ENCODE measurements at regions not wholly inside any gene's neighbourhood (a gene's known extent, or its start where the extent isn't known, plus 50 kb on each side); places are given as distances from the start of the nearest gene placed in this dataset.
"Not testable (repeated sequence)": the region's sequence is repeated elsewhere in the genome, so short reads cannot be mapped to it uniquely, and the experiment has no call there.

DNA sequence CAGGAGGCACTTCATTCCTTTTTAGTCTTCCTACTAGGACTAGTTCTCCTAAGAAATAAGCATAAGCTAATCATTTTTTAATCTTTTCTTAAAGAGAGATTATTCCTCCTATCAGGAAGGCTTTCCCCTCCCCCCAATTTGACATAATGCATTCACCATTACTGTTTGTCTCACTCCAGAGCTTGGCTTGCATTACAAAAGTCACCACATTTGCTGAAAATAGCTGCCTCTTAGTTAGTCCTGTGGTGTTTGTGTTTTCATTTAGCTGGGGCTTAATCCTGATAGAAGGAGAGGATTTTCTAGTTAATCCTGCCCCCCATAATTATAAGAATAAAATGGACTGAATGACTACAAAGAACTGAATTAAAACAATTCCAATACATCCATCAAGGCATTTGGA, 307.1 kb upstream of the RRP15 start:
- H3K36me3 Mint-ChIP-seq (ENCODE audit: low read depth): no peaks in the 10 kb centered on the region
- intact Hi-C loops (cut with micrococcal nuclease): no loop called here
- H3K4me3 Mint-ChIP-seq: no peak overlapping the region
- DNase-seq (ENCODE audit: low spot score): no peak
- H3K27me3 Mint-ChIP-seq (ENCODE audit: insufficient read depth): no peaks in the 10 kb centered on the region
- peaks cover 6% of the 10 kb centered on the region for H3K9me3 Mint-ChIP-seq
- H3K4me1 Mint-ChIP-seq (ENCODE audit: low read depth): no peaks in the 10 kb centered on the region
- H3K27ac Mint-ChIP-seq: no peak overlapping the region

- H3K27ac Mint-ChIP-seq: no peak overlapping the region
- no peaks in the 10 kb centered on the region for H3K27me3 Mint-ChIP-seq (ENCODE audit: insufficient read depth)
- no peak for DNase-seq (ENCODE audit: low spot score)
- no peak overlapping the region for H3K4me3 Mint-ChIP-seq
- no peaks in the 10 kb centered on the region for H3K36me3 Mint-ChIP-seq (ENCODE audit: low read depth)
- intact Hi-C loops (cut with micrococcal nuclease): no loop called here
- H3K9me3 Mint-ChIP-seq: no peaks in the 10 kb centered on the region
- H3K4me1 Mint-ChIP-seq (ENCODE audit: low read depth): no peaks in the 10 kb centered on the region
These were observed 303.7 kb upstream of the RRP15 start for GRCh38 chr1:217981430-217981829.

DNA sequence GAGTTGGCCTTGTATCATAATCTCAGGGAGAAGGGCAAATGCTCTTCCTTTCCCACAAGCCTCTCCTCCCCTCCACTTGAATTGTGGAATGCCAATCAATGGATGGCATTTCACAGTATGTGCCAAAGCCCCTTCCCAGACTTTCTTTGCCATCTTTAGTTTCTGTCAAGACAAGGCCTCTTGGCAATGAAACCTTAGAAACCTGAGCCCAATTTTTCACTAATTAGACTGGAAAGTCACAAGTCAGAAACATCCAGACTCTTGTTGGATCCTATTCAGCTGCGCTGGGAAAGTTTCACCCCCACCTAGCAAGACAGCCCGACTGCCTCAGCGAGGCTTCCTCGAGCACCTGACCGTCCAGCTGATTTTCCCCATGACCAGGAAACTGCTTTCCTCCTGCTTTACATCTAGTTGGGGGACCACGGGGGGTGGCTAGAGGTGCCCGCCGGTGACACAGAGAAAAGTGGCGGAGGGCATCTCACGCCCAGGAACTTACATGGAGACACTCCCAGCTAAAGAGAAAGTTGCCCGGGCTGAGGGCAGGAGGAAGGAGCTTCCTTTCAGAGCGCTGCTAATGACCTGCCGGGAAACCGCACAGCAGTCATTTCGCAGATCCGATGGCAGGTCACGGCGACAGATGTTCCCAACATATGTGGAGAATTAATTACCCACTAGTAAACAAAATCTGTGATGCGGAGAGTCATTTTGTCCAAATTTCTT, 302.6 kb upstream of the RRP15 start:
- Mint-ChIP-seq H3K4me3 (no peak overlapping the region), H3K36me3 (ENCODE audit: low read depth) (no peaks in the 10 kb centered on the region), H3K27ac (no peak overlapping the region), H3K4me1 (ENCODE audit: low read depth) (no peaks in the 10 kb centered on the region), H3K9me3 (no peaks in the 10 kb centered on the region), H3K27me3 (ENCODE audit: insufficient read depth) (no peaks in the 10 kb centered on the region)
- no peak for DNase-seq (ENCODE audit: low spot score)
- intact Hi-C loops (cut with micrococcal nuclease): no loop called here

- no peak overlapping the region for H3K27ac Mint-ChIP-seq
- H3K9me3 Mint-ChIP-seq: no peaks in the 10 kb centered on the region
- no peak overlapping the region for H3K4me3 Mint-ChIP-seq
- intact Hi-C loops (cut with micrococcal nuclease): no loop called here
- H3K27me3 Mint-ChIP-seq (ENCODE audit: insufficient read depth): no peaks in the 10 kb centered on the region
- no peaks in the 10 kb centered on the region for H3K36me3 Mint-ChIP-seq (ENCODE audit: low read depth)
- no peak for DNase-seq (ENCODE audit: low spot score)
- no peaks in the 10 kb centered on the region for H3K4me1 Mint-ChIP-seq (ENCODE audit: low read depth)
These were observed 302.1 kb upstream of the RRP15 start for GRCh38 chr1:217983051-217983375.

- Mint-ChIP-seq H3K9me3 (no peaks in the 10 kb centered on the region), H3K4me1 (ENCODE audit: low read depth) (no peaks in the 10 kb centered on the region), H3K4me3 (no peak overlapping the region), H3K36me3 (ENCODE audit: low read depth) (no peaks in the 10 kb centered on the region), H3K27ac (no peak overlapping the region), H3K27me3 (ENCODE audit: insufficient read depth) (no peaks in the 10 kb centered on the region)
- intact Hi-C loops (cut with micrococcal nuclease): no loop called here
- no peak for DNase-seq (ENCODE audit: low spot score)
These were observed 299.5 kb upstream of the RRP15 start for GRCh38 chr1:217985641-217986040.

- H3K4me3 Mint-ChIP-seq: no peak overlapping the region
- intact Hi-C loops (cut with micrococcal nuclease): no loop called here
- H3K27ac Mint-ChIP-seq: no peak overlapping the region
- H3K9me3 Mint-ChIP-seq: no peaks in the 10 kb centered on the region
- H3K4me1 Mint-ChIP-seq (ENCODE audit: low read depth): no peaks in the 10 kb centered on the region
- H3K36me3 Mint-ChIP-seq (ENCODE audit: low read depth): no peaks in the 10 kb centered on the region
- no peaks in the 10 kb centered on the region for H3K27me3 Mint-ChIP-seq (ENCODE audit: insufficient read depth)
- DNase-seq (ENCODE audit: low spot score): no peak
These were observed 295.6 kb upstream of the RRP15 start for GRCh38 chr1:217989510-217989909.

DNA sequence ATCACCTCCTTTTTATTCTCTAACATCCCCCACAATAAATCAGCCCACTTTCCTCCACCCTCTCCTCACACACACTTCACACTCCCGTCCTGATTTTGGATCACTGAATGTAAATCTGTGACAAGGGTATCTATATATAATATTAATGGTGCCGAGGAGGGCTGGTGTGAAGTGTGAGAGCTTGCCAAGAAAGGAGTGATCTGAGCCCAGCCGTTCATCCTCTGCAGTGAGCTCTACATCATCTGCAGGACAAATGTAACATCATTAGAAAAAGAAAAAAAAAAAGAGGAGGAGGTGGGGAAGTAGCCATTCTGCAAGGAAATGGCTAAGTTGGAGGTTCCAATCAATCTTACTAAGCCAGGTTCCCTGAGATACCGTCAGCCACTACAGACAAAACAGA, 291.7 kb upstream of the RRP15 start:
- no peak for DNase-seq (ENCODE audit: low spot score)
- Mint-ChIP-seq H3K4me3 (no peak overlapping the region), H3K36me3 (ENCODE audit: low read depth) (no peaks in the 10 kb centered on the region), H3K4me1 (ENCODE audit: low read depth) (no peaks in the 10 kb centered on the region), H3K9me3 (no peaks in the 10 kb centered on the region), H3K27ac (no peak overlapping the region), H3K27me3 (ENCODE audit: insufficient read depth) (no peaks in the 10 kb centered on the region)
- intact Hi-C loops (cut with micrococcal nuclease): no loop called here

DNA sequence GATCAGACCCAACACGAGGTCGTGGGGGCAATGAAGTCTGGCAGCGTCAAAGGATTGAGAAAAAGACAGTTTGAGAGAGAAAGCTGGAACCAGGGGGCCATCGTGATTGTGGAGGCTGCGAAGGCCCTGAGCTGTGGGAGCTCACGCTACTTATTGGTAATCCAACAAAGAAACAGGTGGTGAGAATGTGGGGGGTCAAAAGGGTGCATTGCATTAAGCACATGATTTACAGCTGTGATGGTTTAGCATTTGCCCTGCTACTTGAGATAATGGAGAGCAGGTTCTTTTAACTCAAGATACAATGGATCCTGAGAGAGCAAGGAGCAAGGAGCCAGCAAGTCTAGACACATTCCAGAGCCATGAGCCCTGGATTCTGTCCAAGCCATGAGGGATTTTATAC, 276.8 kb upstream of the RRP15 start:
- not testable (repeated sequence) for H3K9me3 Mint-ChIP-seq

GRCh38 chr1:218015106-218015505, 270.0 kb upstream of the RRP15 start:
- intact Hi-C loops (cut with micrococcal nuclease); H3K27me3 Mint-ChIP-seq (ENCODE audit: insufficient read depth); H3K4me1 Mint-ChIP-seq (ENCODE audit: low read depth); H3K27ac Mint-ChIP-seq; DNase-seq (ENCODE audit: low spot score); H3K4me3 Mint-ChIP-seq; H3K36me3 Mint-ChIP-seq (ENCODE audit: low read depth); H3K9me3 Mint-ChIP-seq: not testable (repeated sequence)

More for the DNA sequence above, 276.8 kb upstream of the RRP15 start:
- H3K27me3 Mint-ChIP-seq (ENCODE audit: insufficient read depth); H3K36me3 Mint-ChIP-seq (ENCODE audit: low read depth); H3K4me1 Mint-ChIP-seq (ENCODE audit: low read depth); H3K27ac Mint-ChIP-seq; intact Hi-C loops (cut with micrococcal nuclease); DNase-seq (ENCODE audit: low spot score); H3K4me3 Mint-ChIP-seq: not testable (repeated sequence)

GRCh38 chr1:218024211-218024720, 260.8 kb upstream of the RRP15 start:
- intact Hi-C loops (cut with micrococcal nuclease): no loop called here
- H3K4me1 Mint-ChIP-seq (ENCODE audit: low read depth): no peaks in the 10 kb centered on the region
- no peak overlapping the region for H3K4me3 Mint-ChIP-seq
- H3K9me3 Mint-ChIP-seq: peaks cover 3% of the 10 kb centered on the region
- DNase-seq (ENCODE audit: low spot score): no peak
- H3K36me3 Mint-ChIP-seq (ENCODE audit: low read depth): no peaks in the 10 kb centered on the region
- no peak overlapping the region for H3K27ac Mint-ChIP-seq
- H3K27me3 Mint-ChIP-seq (ENCODE audit: insufficient read depth): no peaks in the 10 kb centered on the region

GRCh38 chr1:218025454-218025853, 259.6 kb upstream of the RRP15 start:
- Mint-ChIP-seq H3K4me3 (no peak overlapping the region), H3K36me3 (ENCODE audit: low read depth) (no peaks in the 10 kb centered on the region), H3K9me3 (peaks cover 3% of the 10 kb centered on the region), H3K4me1 (ENCODE audit: low read depth) (no peaks in the 10 kb centered on the region), H3K27me3 (ENCODE audit: insufficient read depth) (no peaks in the 10 kb centered on the region), H3K27ac (no peak overlapping the region)
- intact Hi-C loops (cut with micrococcal nuclease): no loop called here
- no peak for DNase-seq (ENCODE audit: low spot score)

DNA sequence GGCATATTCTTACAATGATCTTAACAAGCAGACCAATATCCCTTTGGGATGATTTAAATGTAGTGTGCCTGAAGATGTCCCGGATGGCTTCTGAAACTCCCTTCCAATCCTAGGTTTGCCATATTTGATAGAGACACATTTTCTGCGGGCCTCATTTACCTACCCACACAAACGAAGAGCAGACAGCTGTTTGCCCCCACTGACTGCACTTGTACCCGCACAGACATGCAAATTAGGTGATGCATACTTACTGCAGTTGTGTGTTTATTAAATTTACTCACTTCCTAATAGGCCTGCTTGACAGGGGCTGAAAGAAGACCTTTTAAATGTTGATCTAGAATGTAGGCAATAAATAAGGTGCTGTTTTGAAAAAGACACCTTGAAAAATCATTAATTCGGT, 257.9 kb upstream of the RRP15 start:
- intact Hi-C loops (cut with micrococcal nuclease): no loop called here
- H3K27ac Mint-ChIP-seq: no peak overlapping the region
- no peak for DNase-seq (ENCODE audit: low spot score)
- H3K9me3 Mint-ChIP-seq: peaks cover 3% of the 10 kb centered on the region
- H3K36me3 Mint-ChIP-seq (ENCODE audit: low read depth): no peaks in the 10 kb centered on the region
- H3K4me3 Mint-ChIP-seq: no peak overlapping the region
- H3K4me1 Mint-ChIP-seq (ENCODE audit: low read depth): no peaks in the 10 kb centered on the region
- no peaks in the 10 kb centered on the region for H3K27me3 Mint-ChIP-seq (ENCODE audit: insufficient read depth)

- intact Hi-C loops (cut with micrococcal nuclease): no loop called here
- Mint-ChIP-seq H3K9me3 (no peaks in the 10 kb centered on the region), H3K27ac (no peak overlapping the region), H3K4me3 (no peak overlapping the region), H3K27me3 (ENCODE audit: insufficient read depth) (no peaks in the 10 kb centered on the region), H3K36me3 (ENCODE audit: low read depth) (no peaks in the 10 kb centered on the region), H3K4me1 (ENCODE audit: low read depth) (no peaks in the 10 kb centered on the region)
- no peak for DNase-seq (ENCODE audit: low spot score)
These were observed 254.2 kb upstream of the RRP15 start for GRCh38 chr1:218030846-218031245.

DNA sequence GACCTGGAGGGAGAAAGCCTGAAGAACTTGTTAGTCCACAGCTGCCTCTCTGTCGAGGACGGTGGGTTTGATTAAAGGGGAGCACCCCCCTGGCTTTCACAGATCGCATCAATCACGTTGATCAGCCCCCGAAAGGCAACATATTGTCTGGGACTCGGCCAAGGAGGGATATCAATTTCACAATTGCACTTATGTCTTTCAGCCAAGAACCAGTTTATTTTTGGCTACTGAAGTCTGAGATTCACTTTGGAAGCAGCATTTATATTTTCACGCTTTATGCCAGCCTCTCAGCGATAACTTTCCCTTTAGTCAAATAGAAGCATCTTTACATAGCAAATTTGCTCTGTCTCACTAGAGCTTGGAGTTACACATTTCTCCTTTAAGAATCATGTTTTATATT, 253.2 kb upstream of the RRP15 start:
- H3K4me1 Mint-ChIP-seq (ENCODE audit: low read depth): no peaks in the 10 kb centered on the region
- H3K4me3 Mint-ChIP-seq: no peak overlapping the region
- H3K27ac Mint-ChIP-seq: no peak overlapping the region
- H3K36me3 Mint-ChIP-seq (ENCODE audit: low read depth): no peaks in the 10 kb centered on the region
- H3K9me3 Mint-ChIP-seq: no peaks in the 10 kb centered on the region
- H3K27me3 Mint-ChIP-seq (ENCODE audit: insufficient read depth): no peaks in the 10 kb centered on the region
- intact Hi-C loops (cut with micrococcal nuclease): no loop called here
- no peak for DNase-seq (ENCODE audit: low spot score)
